Activated naive CD4-positive, alpha-beta T cell treated with anti-CD3 and anti-CD28 coated beads for 36 hours (primary cell): ENCODE measurements at regions not wholly inside any gene's neighbourhood (a gene's known extent, or its start where the extent isn't known, plus 50 kb on each side); places are given as distances from the start of the nearest gene placed in this dataset.
"Not testable (repeated sequence)": the region's sequence is repeated elsewhere in the genome, so short reads cannot be mapped to it uniquely, and the experiment has no call there.

Experiments
- CTCF ChIA-PET: fragments of 350-600 bp; sonication (Branson Sonifier 250); formaldehyde crosslinking; loops from one replicate; lab custom pipeline; 2021; ENCODE audit warnings: antibody characterized with exemption; lab: Charles Lee
- DNase-seq: peaks from one replicate; pipeline ENCODE4 v3.0.0-alpha.2; 2020
- H3K27ac Mint-ChIP-seq: one replicate; pipeline ENCODE4 v1.8.0; 2021; ENCODE audit warnings: mild to moderate bottlenecking, mixed read lengths
- H3K27me3 Mint-ChIP-seq: one replicate; pipeline ENCODE4 v1.8.0; 2021; ENCODE audit warnings: low read depth, mixed read lengths
- H3K36me3 Mint-ChIP-seq: one replicate; pipeline ENCODE4 v1.8.0; 2021; ENCODE audit warnings: low read depth, mixed read lengths
- H3K4me1 Mint-ChIP-seq: one replicate; pipeline ENCODE4 v1.8.0; 2021; ENCODE audit warnings: low read depth, mixed read lengths
- H3K4me3 Mint-ChIP-seq: one replicate; pipeline ENCODE4 v1.8.0; 2021; ENCODE audit warnings: mild to moderate bottlenecking, moderate library complexity, mixed read lengths
- H3K9me3 Mint-ChIP-seq: one replicate; pipeline ENCODE4 v1.8.0; 2021; ENCODE audit warnings: mixed read lengths
- intact Hi-C: fragments of 100-400 bp; cut with micrococcal nuclease; formaldehyde crosslinking; loops from one replicate; pipeline ENCODE4 v1.15.1; 2023

- H3K4me1 Mint-ChIP-seq, H3K27ac Mint-ChIP-seq, CTCF ChIA-PET, intact Hi-C loops, H3K36me3 Mint-ChIP-seq, H3K9me3 Mint-ChIP-seq, H3K27me3 Mint-ChIP-seq, DNase-seq, H3K4me3 Mint-ChIP-seq: not testable (repeated sequence)
Observed at GRCh38 chr10:27335246-27335645, 94.6 kb upstream of the ACBD5 start.

GRCh38 chr10:27330074-27330473, 89.5 kb upstream of the ACBD5 start:
- H3K36me3 Mint-ChIP-seq: no peaks in the 10 kb centered on the region
- H3K4me3 Mint-ChIP-seq: no peak overlapping the region
- intact Hi-C loops: no loop called here
- no peak for DNase-seq
- no peaks in the 10 kb centered on the region for H3K4me1 Mint-ChIP-seq
- H3K27me3 Mint-ChIP-seq: no peaks in the 10 kb centered on the region
- H3K27ac Mint-ChIP-seq: no peak overlapping the region
- no peaks in the 10 kb centered on the region for H3K9me3 Mint-ChIP-seq
- CTCF ChIA-PET: no interaction called here

- H3K27me3 Mint-ChIP-seq: no peaks in the 10 kb centered on the region
- no peaks in the 10 kb centered on the region for H3K9me3 Mint-ChIP-seq
- H3K4me1 Mint-ChIP-seq: no peaks in the 10 kb centered on the region
- no peak overlapping the region for H3K4me3 Mint-ChIP-seq
- no peak overlapping the region for H3K27ac Mint-ChIP-seq
- CTCF ChIA-PET: no interaction called here
- intact Hi-C loops: loop anchor here (5.0 kb wide), 1 partner anchor 33 kb away; no protein-coding TSS in a partner anchor
- no peaks in the 10 kb centered on the region for H3K36me3 Mint-ChIP-seq
- DNase-seq: no peak
Observed at GRCh38 chr10:27328946-27329345, 88.3 kb upstream of the ACBD5 start.

- not testable (repeated sequence) for H3K4me3 Mint-ChIP-seq, H3K27me3 Mint-ChIP-seq, H3K27ac Mint-ChIP-seq, H3K9me3 Mint-ChIP-seq, DNase-seq, H3K36me3 Mint-ChIP-seq, H3K4me1 Mint-ChIP-seq
- intact Hi-C loops: loop anchor here (5.0 kb wide), 1 partner anchor 36 kb away; no protein-coding TSS in a partner anchor
- CTCF ChIA-PET: interaction anchor here (1.4 kb wide), 1 partner anchor 9 kb away, joined by 3 read pairs; no protein-coding TSS in a partner anchor
Observed at GRCh38 chr10:27326748-27327147, 86.2 kb upstream of the ACBD5 start.

GRCh38 chr10:27319752-27320431, 79.3 kb upstream of the ACBD5 start:
- Mint-ChIP-seq H3K36me3 (no peaks in the 10 kb centered on the region), H3K4me3 (peak overlapping the region; percentile 13), H3K4me1 (peaks cover 9% of the 10 kb centered on the region), H3K27me3 (peaks cover 8% of the 10 kb centered on the region), H3K27ac (no peak overlapping the region), H3K9me3 (no peaks in the 10 kb centered on the region)
- peak; percentile 53 for DNase-seq
- CTCF ChIA-PET: no interaction called here
- intact Hi-C loops: no loop called here

GRCh38 chr10:27319139-27319538, 78.5 kb upstream of the ACBD5 start:
- intact Hi-C loops, H3K36me3 Mint-ChIP-seq, H3K9me3 Mint-ChIP-seq, H3K4me3 Mint-ChIP-seq, H3K27ac Mint-ChIP-seq, H3K27me3 Mint-ChIP-seq, DNase-seq, CTCF ChIA-PET: not testable (repeated sequence)
- H3K4me1 Mint-ChIP-seq: peaks cover 11% of the 10 kb centered on the region

- H3K4me3 Mint-ChIP-seq, H3K27me3 Mint-ChIP-seq, H3K4me1 Mint-ChIP-seq, H3K36me3 Mint-ChIP-seq, intact Hi-C loops, H3K27ac Mint-ChIP-seq, CTCF ChIA-PET, H3K9me3 Mint-ChIP-seq: not testable (repeated sequence)
- peak; percentile 49 for DNase-seq
Observed at GRCh38 chr10:27315082-27315481, 74.5 kb upstream of the ACBD5 start.

GRCh38 chr10:27313586-27313985, 73.0 kb upstream of the ACBD5 start:
- intact Hi-C loops, H3K4me1 Mint-ChIP-seq, DNase-seq, H3K9me3 Mint-ChIP-seq, CTCF ChIA-PET, H3K36me3 Mint-ChIP-seq, H3K27ac Mint-ChIP-seq, H3K4me3 Mint-ChIP-seq, H3K27me3 Mint-ChIP-seq: not testable (repeated sequence)

- H3K27me3 Mint-ChIP-seq: no peaks in the 10 kb centered on the region
- no peak for DNase-seq
- intact Hi-C loops: no loop called here
- H3K36me3 Mint-ChIP-seq: no peaks in the 10 kb centered on the region
- no peak overlapping the region for H3K27ac Mint-ChIP-seq
- CTCF ChIA-PET: interaction anchor here (0.7 kb wide), 1 partner anchor 90 kb away, joined by 3 read pairs; no protein-coding TSS in a partner anchor
- H3K9me3 Mint-ChIP-seq: no peaks in the 10 kb centered on the region
- peaks cover 7% of the 10 kb centered on the region for H3K4me1 Mint-ChIP-seq
- no peak overlapping the region for H3K4me3 Mint-ChIP-seq
Observed at GRCh38 chr10:27312854-27313253, 72.3 kb upstream of the ACBD5 start.

- H3K4me1 Mint-ChIP-seq, H3K27ac Mint-ChIP-seq, DNase-seq, H3K9me3 Mint-ChIP-seq, intact Hi-C loops, H3K27me3 Mint-ChIP-seq, H3K4me3 Mint-ChIP-seq, H3K36me3 Mint-ChIP-seq: not testable (repeated sequence)
- CTCF ChIA-PET: interaction anchor here (0.7 kb wide), 1 partner anchor 49 kb away, joined by 3 read pairs; no protein-coding TSS in a partner anchor
Observed at GRCh38 chr10:27311809-27312208, 71.2 kb upstream of the ACBD5 start.

GRCh38 chr10:27298522-27298850, 57.9 kb upstream of the ACBD5 start:
- H3K4me1 Mint-ChIP-seq, H3K27me3 Mint-ChIP-seq, H3K9me3 Mint-ChIP-seq, H3K4me3 Mint-ChIP-seq, H3K36me3 Mint-ChIP-seq, intact Hi-C loops, DNase-seq, H3K27ac Mint-ChIP-seq: not testable (repeated sequence)
- CTCF ChIA-PET: interaction anchor here (0.6 kb wide), 1 partner anchor 98 kb away, joined by 3 read pairs; no protein-coding TSS in a partner anchor

- Mint-ChIP-seq H3K36me3 (no peaks in the 10 kb centered on the region), H3K4me3 (no peak overlapping the region), H3K4me1 (peaks cover 4% of the 10 kb centered on the region), H3K27me3 (peaks cover 5% of the 10 kb centered on the region), H3K9me3 (no peaks in the 10 kb centered on the region), H3K27ac (no peak overlapping the region)
- intact Hi-C loops: no loop called here
- no peak for DNase-seq
- CTCF ChIA-PET: interaction anchor here (0.6 to 0.8 kb wide), 2 partner anchors 74 to 98 kb away, joined by 3 read pairs; no protein-coding TSS in a partner anchor
Observed at GRCh38 chr10:27297844-27298521, 57.4 kb upstream of the ACBD5 start.

GRCh38 chr10:27296285-27296684, 55.7 kb upstream of the ACBD5 start:
- H3K9me3 Mint-ChIP-seq, CTCF ChIA-PET, H3K27ac Mint-ChIP-seq, DNase-seq, intact Hi-C loops, H3K36me3 Mint-ChIP-seq, H3K27me3 Mint-ChIP-seq, H3K4me3 Mint-ChIP-seq: not testable (repeated sequence)
- H3K4me1 Mint-ChIP-seq: peaks cover 11% of the 10 kb centered on the region
